Right lobe of liver (tissue), 6 donors: ENCODE measurements at regions not wholly inside any gene's neighbourhood (a gene's known extent, or its start where the extent isn't known, plus 50 kb on each side); places are given as distances from the start of the nearest gene placed in this dataset.

Source experiments
- ATAC-seq, 4 donors: fragments of 200-7000 bp; cut with Tn5 transposase; one replicate each; pipeline ENCODE4 v1.9.1; 2020; ENCODE audit warnings: mild to moderate bottlenecking in 4 of 4, moderate library complexity in 4 of 4
- DNase-seq, 3 donors: peaks; one replicate each; pipeline ENCODE4 v3.0.0-alpha.2; 2020
- H3K27ac ChIP-seq, 3 donors: fragments of 200-600 bp; one replicate each; pipeline ENCODE4 v1.8.0; 2022
- H3K27me3 ChIP-seq, 2 donors: fragments of 200-600 bp; one replicate each; pipeline ENCODE4 v1.8.0; 2022
- H3K36me3 ChIP-seq, 4 donors: fragments of 200-600 bp; sonication (generic) in 1 of 4; one replicate each; pipeline versions ENCODE4 v1.5.1 to v1.8.0; 2017 to 2022; ENCODE audit warnings: control low read depth in 1 of 4
- H3K4me1 ChIP-seq, 4 donors: fragments of 200-600 bp; sonication (generic) in 1 of 4; one replicate each; pipeline versions ENCODE4 v1.5.1 to v1.8.0; 2017 to 2022; ENCODE audit warnings: control low read depth in 1 of 4
- H3K4me3 ChIP-seq, 3 donors: fragments of 200-600 bp; one replicate each; pipeline ENCODE4 v1.8.0; 2022
- H3K9me3 ChIP-seq, 4 donors: fragments of 200-600 bp; sonication (generic) in 1 of 4; one replicate each; pipeline versions ENCODE4 v1.5.1 to v1.8.0; 2017 to 2022; ENCODE audit warnings: control low read depth in 1 of 4
- POLR2A ChIP-seq: fragments of 450-650 bp; IDR thresholded peaks from one replicate; pipeline ENCODE4 v1.6.1; 2017; ENCODE audit warnings: antibody characterized with exemption, mild to moderate bottlenecking
- WGBS: methylation state at CpG from one replicate; pipeline ENCODE4 v1.1.6; 2018; ENCODE audit warnings: low coverage, low lambda C conversion rate; ENCODE audit not compliant: insufficient coverage; ENCODE audit errors: missing lambda C conversion rate; 5-methylcytosine and 5-hydroxymethylcytosine counted together
- intact Hi-C, 2 donors: fragments of 100-400 bp; cut with DNase I; formaldehyde crosslinking; loops; one replicate each; pipeline versions ENCODE4 v1.11.2 to v1.14.1; 2022
- TF ChIP-seq, protein P1 (sequence below), 4 donors: fragments of 200-600 bp in 3 of 4; fragments of 450-650 bp in 1 of 4; IDR thresholded peaks; one replicate each; pipeline versions ENCODE4 v1.5.1 to v1.8.0; 2016 to 2022; ENCODE audit warnings: antibody characterized with exemption in 4 of 4, mild to moderate bottlenecking in 2 of 4
- donor health status: DM: no; HTN: yes; CAD: no.
- donor health status: DM: no; HTN: no; CAD: no.
- donor health status: DM: no; HTN: no; CAD: no.
- donor health status: DM: no; HTN: yes; CAD: no.
- donor health status: DM: no; HTN: yes; CAD: no.

DNA sequence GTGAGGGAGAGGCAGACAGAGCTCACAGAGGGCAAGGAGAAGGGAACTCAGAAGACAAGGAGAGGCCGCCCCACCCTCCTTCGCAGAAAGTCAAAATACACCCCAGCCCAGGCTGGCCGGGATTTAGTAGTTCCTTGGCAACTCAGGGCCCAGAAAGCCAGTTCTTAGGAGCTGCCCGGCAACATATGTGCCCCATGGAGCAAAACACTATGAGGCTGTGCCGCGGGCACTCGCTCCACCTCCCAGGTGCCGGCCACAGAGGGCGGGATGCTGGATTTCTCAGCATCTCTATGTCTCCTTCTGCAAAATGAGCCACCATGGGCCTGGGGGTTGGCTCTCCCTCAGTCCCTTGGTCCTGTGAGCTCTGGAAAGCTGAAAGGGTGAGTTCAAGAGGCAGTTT is 93.8 kb upstream of the CACNA1A start:
- Histone ChIP-seq H3K9me3 (no peaks in the 10 kb centered on the region), H3K27ac (no peak overlapping the region), H3K36me3 (no peaks in the 10 kb centered on the region), H3K4me3 (no peak overlapping the region), H3K4me1 (no peaks in the 10 kb centered on the region), H3K27me3 (no peaks in the 10 kb centered on the region)
- TF ChIP-seq, protein P1, sequence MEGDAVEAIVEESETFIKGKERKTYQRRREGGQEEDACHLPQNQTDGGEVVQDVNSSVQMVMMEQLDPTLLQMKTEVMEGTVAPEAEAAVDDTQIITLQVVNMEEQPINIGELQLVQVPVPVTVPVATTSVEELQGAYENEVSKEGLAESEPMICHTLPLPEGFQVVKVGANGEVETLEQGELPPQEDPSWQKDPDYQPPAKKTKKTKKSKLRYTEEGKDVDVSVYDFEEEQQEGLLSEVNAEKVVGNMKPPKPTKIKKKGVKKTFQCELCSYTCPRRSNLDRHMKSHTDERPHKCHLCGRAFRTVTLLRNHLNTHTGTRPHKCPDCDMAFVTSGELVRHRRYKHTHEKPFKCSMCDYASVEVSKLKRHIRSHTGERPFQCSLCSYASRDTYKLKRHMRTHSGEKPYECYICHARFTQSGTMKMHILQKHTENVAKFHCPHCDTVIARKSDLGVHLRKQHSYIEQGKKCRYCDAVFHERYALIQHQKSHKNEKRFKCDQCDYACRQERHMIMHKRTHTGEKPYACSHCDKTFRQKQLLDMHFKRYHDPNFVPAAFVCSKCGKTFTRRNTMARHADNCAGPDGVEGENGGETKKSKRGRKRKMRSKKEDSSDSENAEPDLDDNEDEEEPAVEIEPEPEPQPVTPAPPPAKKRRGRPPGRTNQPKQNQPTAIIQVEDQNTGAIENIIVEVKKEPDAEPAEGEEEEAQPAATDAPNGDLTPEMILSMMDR (IDR thresholded peaks at IDR 0.05), result no peak
- TF ChIP-seq POLR2A, result no peak
- intact Hi-C loops, result no loop called here
- ATAC-seq (no peak), DNase-seq (no peak)
- WGBS, result 76% methylated on average over 5 of the region's 9 CpGs

DNA sequence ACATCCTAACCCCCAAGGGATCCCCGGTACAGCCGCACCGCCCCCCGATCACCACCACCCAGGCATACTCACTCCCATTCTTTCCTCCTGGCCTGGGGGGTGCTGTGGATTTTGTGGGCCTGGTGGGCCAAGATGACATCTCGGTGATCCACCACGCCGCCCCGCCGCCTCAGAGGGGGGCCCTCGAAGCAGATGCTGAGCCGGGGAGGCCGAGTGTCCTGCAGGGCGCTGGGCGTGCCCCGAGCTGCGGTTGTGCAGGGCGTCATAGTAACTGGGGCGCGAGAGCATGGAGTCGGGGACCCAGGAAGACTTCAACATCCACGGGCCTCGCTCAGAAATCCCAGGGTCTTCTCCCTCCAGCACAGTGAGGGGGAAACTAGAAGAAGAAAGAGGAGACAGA is 93.4 kb upstream of the CACNA1A start:
- intact Hi-C loops, result loop anchor here in 1 of 2 donors (10.0 kb wide), 1 partner anchor 265 kb away; no protein-coding TSS in a partner anchor
- ATAC-seq (no peak), DNase-seq (no peak)
- no peaks in the 10 kb centered on the region for H3K27me3 ChIP-seq
- whole genome bisulfite sequencing, result 69% methylated on average over 9 of the region's 22 CpGs
- H3K36me3 ChIP-seq, result no peaks in the 10 kb centered on the region
- TF ChIP-seq, protein P1 (IDR thresholded peaks at IDR 0.05), result no peak
- TF ChIP-seq POLR2A, result no peak
- H3K9me3 ChIP-seq, result no peaks in the 10 kb centered on the region
- no peak overlapping the region for H3K27ac ChIP-seq
- no peak overlapping the region for H3K4me3 ChIP-seq
- H3K4me1 ChIP-seq, result no peaks in the 10 kb centered on the region

DNA sequence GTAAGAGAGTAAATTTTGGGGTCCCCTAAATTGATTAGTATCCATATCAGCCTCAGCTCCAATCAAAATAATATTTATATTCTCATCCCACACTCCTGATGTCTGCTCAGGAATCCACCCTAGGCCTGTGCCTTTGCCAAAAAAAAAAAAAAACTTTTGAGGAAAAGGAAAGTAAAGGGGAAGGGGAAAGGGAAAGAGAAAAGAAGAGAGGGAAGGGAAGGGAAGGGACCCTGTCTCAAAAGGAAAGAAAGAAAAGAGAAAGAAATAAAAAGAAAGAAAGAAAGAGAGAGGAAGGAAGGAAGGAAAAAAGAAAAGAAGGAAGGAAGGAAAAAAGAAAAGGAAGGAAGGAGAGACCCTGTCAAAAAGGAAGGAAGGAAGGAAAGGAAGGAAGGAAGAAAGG is 91.8 kb upstream of the CACNA1A start:
- no peak for ATAC-seq
- H3K9me3 ChIP-seq, result no peaks in the 10 kb centered on the region
- no peaks in the 10 kb centered on the region for H3K36me3 ChIP-seq
- no peak overlapping the region for H3K4me3 ChIP-seq
- no peak for TF ChIP-seq POLR2A
- TF ChIP-seq, protein P1 (IDR thresholded peaks at IDR 0.05), result no peak
- H3K27ac ChIP-seq, result no peak overlapping the region
- H3K4me1 ChIP-seq, result no peaks in the 10 kb centered on the region
- no peaks in the 10 kb centered on the region for H3K27me3 ChIP-seq
- DNase-seq, result no peak
- intact Hi-C loops, result loop anchor here in 1 of 2 donors (10.0 kb wide), 1 partner anchor 267 kb away; no protein-coding TSS in a partner anchor

DNA sequence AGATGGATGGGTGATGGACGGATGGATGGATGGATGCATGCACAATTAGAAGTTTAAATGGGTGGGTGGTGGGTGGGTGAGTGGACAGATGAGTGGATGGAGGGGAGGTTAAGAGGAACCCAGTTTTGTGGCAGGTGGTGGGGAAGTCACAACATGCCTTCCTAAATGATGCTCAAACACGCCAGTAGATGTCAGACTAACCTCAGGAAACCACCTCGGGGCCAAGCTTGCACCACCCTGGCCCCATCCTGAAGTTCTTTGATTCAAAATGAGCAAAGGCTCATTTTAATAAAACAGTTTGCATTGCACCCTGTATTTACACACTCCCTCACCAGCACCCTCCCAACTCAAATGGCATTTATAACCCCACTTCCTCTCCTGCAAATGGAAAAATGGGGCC is 91.4 kb upstream of the CACNA1A start:
- DNase-seq (peak in 2 of 3 donors; percentile 27 to 51), ATAC-seq (peak; percentile 78 to 89 (median 81))
- H3K27me3 ChIP-seq, result no peaks in the 10 kb centered on the region
- no peaks in the 10 kb centered on the region for H3K9me3 ChIP-seq
- TF ChIP-seq, protein P1 (IDR thresholded peaks at IDR 0.05), result peak; percentile 53 to 60 (median 56)
- no peak for TF ChIP-seq POLR2A
- no peak overlapping the region for H3K27ac ChIP-seq
- no peak overlapping the region for H3K4me3 ChIP-seq
- intact Hi-C loops, result loop anchor here in 1 of 2 donors (10.0 kb wide), 1 partner anchor 267 kb away; no protein-coding TSS in a partner anchor
- H3K36me3 ChIP-seq, result no peaks in the 10 kb centered on the region
- WGBS, result 0% methylated on average over 1 of the region's 3 CpGs
- no peaks in the 10 kb centered on the region for H3K4me1 ChIP-seq
